Vagina (tissue), 2 donors: ENCODE measurements at regions not wholly inside any gene's neighbourhood (a gene's known extent, or its start where the extent isn't known, plus 50 kb on each side); places are given as distances from the start of the nearest gene placed in this dataset.

Experiments used
- DNase-seq, 2 donors: peaks; one replicate each; pipeline ENCODE4 v3.0.0-alpha.2; 2017; ENCODE audit errors: extremely low spot score in 2 of 2
- H3K27ac ChIP-seq: fragments of 200-600 bp; sonication (generic); one replicate; pipeline ENCODE4 v1.5.1; 2019
- H3K27me3 ChIP-seq: fragments of 200-600 bp; sonication (generic); one replicate; pipeline ENCODE4 v1.5.1; 2019
- H3K36me3 ChIP-seq, 2 donors: fragments of 200-600 bp; sonication (generic); one replicate each; pipeline ENCODE4 v1.5.1; 2017 to 2019
- H3K4me1 ChIP-seq: fragments of 200-600 bp; sonication (generic); one replicate; pipeline ENCODE4 v1.5.1; 2019
- H3K4me3 ChIP-seq, 2 donors: fragments of 200-600 bp; sonication (generic); 1 replicate in 1 of 2; 2 replicates in 1 of 2; pipeline ENCODE4 v1.5.1; 2016 to 2019
- H3K9me3 ChIP-seq: fragments of 200-600 bp; sonication (generic); one replicate; pipeline ENCODE4 v1.5.1; 2019
- CTCF ChIP-seq, 3 experiments: fragments of 450-650 bp in 2 of 3; fragments of 200-600 bp in 1 of 3; sonication (generic) in 1 of 3; IDR thresholded peaks; one replicate each; pipeline ENCODE4 v1.5.1; 2017 to 2019; ENCODE audit warnings: antibody characterized with exemption in 3 of 3, mild to moderate bottlenecking in 2 of 3, moderate library complexity in 2 of 3
- POLR2A ChIP-seq, 2 donors: fragments of 450-650 bp; IDR thresholded peaks; one replicate each; pipeline ENCODE4 v1.6.1; 2017; ENCODE audit warnings: antibody characterized with exemption in 2 of 2, mild to moderate bottlenecking in 2 of 2, moderate library complexity in 2 of 2
- POLR2AphosphoS5 ChIP-seq, 2 donors: sonication (generic); formaldehyde crosslinking; IDR thresholded peaks; one replicate each; pipeline ENCODE4 v1.9.0; 2017; ENCODE audit warnings: antibody characterized with exemption in 2 of 2, mild to moderate bottlenecking in 2 of 2, low read depth in 1 of 2; ENCODE audit not compliant: insufficient read depth in 1 of 2
- intact Hi-C: fragments of 100-400 bp; cut with DNase I; formaldehyde crosslinking; loops from one replicate; pipeline ENCODE4 v1.15.1; 2023

- intact Hi-C loops = no loop called here
- no peak overlapping the region for H3K4me3 ChIP-seq
- no peak for TF ChIP-seq POLR2A (IDR thresholded peaks at IDR 0.05)
- TF ChIP-seq CTCF (IDR thresholded peaks at IDR 0.05) = no peak
- TF ChIP-seq POLR2AphosphoS5 (IDR thresholded peaks at IDR 0.05; ENCODE audit: insufficient read depth in 1 of 2, low read depth in 1 of 2) = no peak
- no peaks in the 10 kb centered on the region for H3K4me1 ChIP-seq
- no peaks in the 10 kb centered on the region for H3K36me3 ChIP-seq
- H3K9me3 ChIP-seq = no peaks in the 10 kb centered on the region
- H3K27ac ChIP-seq = no peak overlapping the region
- H3K27me3 ChIP-seq = no peaks in the 10 kb centered on the region
- DNase-seq = no peak
These were observed 122.9 kb upstream of the GALNT2 start for GRCh38 chr1:229943988-229944743.

- H3K4me1 ChIP-seq = no peaks in the 10 kb centered on the region
- no peak overlapping the region for H3K4me3 ChIP-seq
- no peak for DNase-seq
- intact Hi-C loops = no loop called here
- H3K36me3 ChIP-seq = no peaks in the 10 kb centered on the region
- H3K27me3 ChIP-seq = no peaks in the 10 kb centered on the region
- TF ChIP-seq POLR2AphosphoS5 (IDR thresholded peaks at IDR 0.05; ENCODE audit: insufficient read depth in 1 of 2, low read depth in 1 of 2) (no peak), CTCF (IDR thresholded peaks at IDR 0.05) (no peak)
- no peak overlapping the region for H3K27ac ChIP-seq
- no peaks in the 10 kb centered on the region for H3K9me3 ChIP-seq
These were observed 121.2 kb upstream of the GALNT2 start for GRCh38 chr1:229945795-229946194.

- Histone ChIP-seq H3K4me3 (no peak overlapping the region), H3K27ac (no peak overlapping the region), H3K4me1 (peaks cover 2% of the 10 kb centered on the region), H3K36me3 (no peaks in the 10 kb centered on the region), H3K9me3 (no peaks in the 10 kb centered on the region), H3K27me3 (no peaks in the 10 kb centered on the region)
- DNase-seq = no peak
- TF ChIP-seq POLR2A (IDR thresholded peaks at IDR 0.05) = no peak
- TF ChIP-seq POLR2AphosphoS5 (IDR thresholded peaks at IDR 0.05; ENCODE audit: insufficient read depth in 1 of 2, low read depth in 1 of 2) = no peak
- TF ChIP-seq CTCF (IDR thresholded peaks at IDR 0.05) = no peak
- intact Hi-C loops = no loop called here
These were observed 119.1 kb upstream of the GALNT2 start for GRCh38 chr1:229947968-229948367.

GRCh38 chr1:229948438-229948837 lies 118.6 kb upstream of the GALNT2 start:
- intact Hi-C loops = no loop called here
- no peaks in the 10 kb centered on the region for H3K9me3 ChIP-seq
- DNase-seq = no peak
- H3K4me3 ChIP-seq = no peak overlapping the region
- peaks cover 6% of the 10 kb centered on the region for H3K4me1 ChIP-seq
- H3K27ac ChIP-seq = no peak overlapping the region
- no peaks in the 10 kb centered on the region for H3K27me3 ChIP-seq
- no peak for TF ChIP-seq POLR2A (IDR thresholded peaks at IDR 0.05)
- no peak for TF ChIP-seq POLR2AphosphoS5 (IDR thresholded peaks at IDR 0.05; ENCODE audit: insufficient read depth in 1 of 2, low read depth in 1 of 2)
- no peak for TF ChIP-seq CTCF (IDR thresholded peaks at IDR 0.05)
- no peaks in the 10 kb centered on the region for H3K36me3 ChIP-seq

- no peak for DNase-seq
These were observed 117.5 kb upstream of the GALNT2 start for GRCh38 chr1:229949500-229949899.

More at GRCh38 chr1:229949500-229949899, 117.5 kb upstream of the GALNT2 start:
- Histone ChIP-seq H3K27me3 (no peaks in the 10 kb centered on the region), H3K36me3 (no peaks in the 10 kb centered on the region), H3K4me3 (no peak overlapping the region), H3K9me3 (no peaks in the 10 kb centered on the region), H3K4me1 (peaks cover 6% of the 10 kb centered on the region), H3K27ac (no peak overlapping the region)
- intact Hi-C loops = no loop called here
- TF ChIP-seq POLR2AphosphoS5 (IDR thresholded peaks at IDR 0.05; ENCODE audit: insufficient read depth in 1 of 2, low read depth in 1 of 2) = no peak
- TF ChIP-seq POLR2A (IDR thresholded peaks at IDR 0.05) = no peak
- no peak for TF ChIP-seq CTCF (IDR thresholded peaks at IDR 0.05)
